ENCODE measurements at regions not wholly inside any gene's neighbourhood (a gene's known extent, or its start where the extent isn't known, plus 50 kb on each side); places are given as distances from the start of the nearest gene placed in this dataset.

GRCh38 chr13:79267560-79267959, 138.5 kb downstream of the RBM26 start:
- no peak for FAIRE-seq

DNA sequence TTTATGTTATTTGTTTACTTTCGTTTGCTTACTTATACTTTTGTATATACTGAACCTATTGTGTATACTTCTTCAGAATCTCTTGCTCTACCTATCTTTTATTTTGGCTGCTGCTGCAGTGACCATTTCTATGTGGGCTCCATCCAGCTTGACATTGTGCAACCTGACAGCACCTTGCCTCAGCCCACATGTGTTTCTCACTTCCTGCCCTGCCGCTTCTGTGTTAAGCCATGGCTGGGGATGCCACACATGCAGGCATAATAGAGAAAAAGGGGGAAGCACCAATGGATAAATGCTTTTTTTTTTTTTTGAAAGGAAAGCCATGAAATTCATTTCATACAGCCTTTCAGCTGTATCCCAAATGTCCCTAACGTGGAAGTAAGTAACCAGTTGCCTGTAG, 147.6 kb downstream of the RBM26 start:
- no peak for FAIRE-seq

DNA sequence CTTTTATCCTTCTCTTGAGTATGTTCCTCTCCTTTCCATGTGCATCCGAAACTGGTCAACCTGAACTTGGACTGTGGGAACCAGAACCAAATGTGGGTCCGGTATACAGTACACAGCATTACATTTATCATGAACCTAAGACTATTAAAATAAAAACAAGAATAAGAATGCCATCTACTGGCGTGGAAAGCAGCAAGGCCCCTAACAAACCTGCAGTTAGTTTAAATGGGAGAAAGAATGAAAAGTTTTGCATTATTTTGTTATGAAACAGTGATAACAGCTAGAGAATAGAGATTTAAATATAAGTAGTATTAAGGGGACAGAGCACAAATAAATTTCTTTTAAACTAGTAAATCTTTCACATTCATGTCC, 159.5 kb downstream of the RBM26 start:
- FAIRE-seq: no peak

DNA sequence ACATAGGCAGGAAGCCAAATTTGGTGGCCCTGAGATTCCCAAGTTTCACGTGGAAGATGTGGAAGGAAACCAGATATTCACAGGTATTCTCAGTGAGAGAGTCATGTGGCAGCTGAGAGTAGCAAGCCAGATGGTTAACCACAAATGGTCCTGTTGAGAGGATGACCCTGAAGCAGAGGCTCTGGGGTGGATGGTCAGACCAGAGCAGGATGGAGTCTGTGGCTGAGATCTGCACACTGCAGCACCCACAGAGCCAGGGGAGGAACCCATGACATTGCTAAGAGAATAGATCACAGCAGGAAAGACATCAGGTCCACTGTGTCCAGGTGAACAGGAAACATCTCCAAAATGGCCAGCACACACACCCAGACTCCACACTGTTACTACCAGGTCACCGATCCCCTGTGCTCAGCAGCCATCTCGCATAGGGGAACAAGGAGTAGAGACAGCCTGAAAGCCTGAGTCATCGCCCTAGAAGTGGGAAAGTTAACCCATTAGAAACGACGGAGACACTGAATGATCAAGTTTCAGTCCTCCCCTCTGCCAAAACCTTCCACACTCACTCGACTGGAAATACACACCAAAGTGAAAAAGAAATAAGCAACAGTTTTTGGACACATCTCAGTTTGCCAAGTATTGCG, 160.0 kb downstream of the RBM26 start:
- no peak for FAIRE-seq

GRCh38 chr13:79241697-79242096, 164.4 kb downstream of the RBM26 start:
- FAIRE-seq: no peak

- no peak for FAIRE-seq
Observed at GRCh38 chr13:79237981-79238380, 168.1 kb downstream of the RBM26 start.

DNA sequence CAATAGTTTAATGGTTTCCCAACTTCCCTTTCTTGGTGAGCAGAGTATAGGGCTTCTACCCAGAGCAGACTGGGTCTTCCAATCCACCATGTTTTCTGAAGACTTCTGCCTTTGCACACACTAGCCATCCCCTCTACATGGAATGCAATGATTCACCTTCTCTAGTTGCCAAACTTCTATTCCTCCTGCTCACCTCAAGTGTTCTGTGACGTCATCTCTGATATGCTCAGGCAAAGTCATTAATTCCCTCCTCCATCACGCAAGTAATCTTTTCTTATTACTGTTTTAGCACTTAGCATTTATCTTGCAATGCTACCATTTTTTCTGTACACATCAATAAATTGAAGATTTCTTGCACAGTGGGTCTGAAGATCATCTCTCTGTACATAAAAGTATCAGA, 174.2 kb downstream of the RBM26 start:
- no peak for FAIRE-seq

DNA sequence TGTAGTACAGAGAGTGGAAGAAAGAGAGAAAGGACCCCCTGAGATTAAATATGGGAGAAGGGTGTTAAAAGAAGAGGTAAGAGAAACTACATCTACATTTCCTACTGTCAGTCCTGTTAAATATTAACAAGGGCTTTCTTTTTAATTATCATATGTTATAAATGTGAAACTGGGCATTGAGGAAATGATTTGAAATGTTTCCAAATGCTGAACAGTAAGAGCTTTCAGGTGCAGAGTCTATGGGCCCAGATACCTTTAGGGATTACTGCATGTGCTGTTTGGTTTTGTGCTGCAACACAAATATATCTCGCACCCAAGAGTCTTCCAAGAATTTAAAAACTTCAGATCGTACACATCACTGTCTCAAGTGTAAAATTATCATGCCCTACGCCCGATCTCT, 176.3 kb downstream of the RBM26 start:
- no peak for FAIRE-seq

- no peak for FAIRE-seq
Observed at GRCh38 chr13:79228972-79229371, 177.1 kb downstream of the RBM26 start.

GRCh38 chr13:79227418-79227817, 178.6 kb downstream of the RBM26 start:
- no peak for FAIRE-seq

DNA sequence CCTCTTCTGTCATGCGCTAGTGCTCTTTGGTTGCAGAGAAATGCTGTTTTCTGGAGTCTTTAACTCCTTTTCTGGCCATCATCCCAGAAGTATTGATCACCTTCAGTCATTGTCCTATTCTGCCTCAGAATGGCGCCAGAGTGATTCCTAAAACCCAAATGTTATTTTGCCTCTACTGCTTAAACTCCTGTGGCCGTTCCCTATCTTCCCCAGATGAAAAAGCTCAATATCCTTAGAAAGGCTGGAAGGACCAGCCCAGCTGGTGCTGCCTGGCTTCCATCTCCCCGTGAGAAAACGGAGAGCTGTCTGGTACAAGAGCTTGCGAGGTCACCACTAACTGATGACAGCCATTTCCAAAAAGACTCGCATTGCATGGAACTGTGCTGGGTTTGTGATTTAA, 179.1 kb downstream of the RBM26 start:
- no peak for FAIRE-seq

DNA sequence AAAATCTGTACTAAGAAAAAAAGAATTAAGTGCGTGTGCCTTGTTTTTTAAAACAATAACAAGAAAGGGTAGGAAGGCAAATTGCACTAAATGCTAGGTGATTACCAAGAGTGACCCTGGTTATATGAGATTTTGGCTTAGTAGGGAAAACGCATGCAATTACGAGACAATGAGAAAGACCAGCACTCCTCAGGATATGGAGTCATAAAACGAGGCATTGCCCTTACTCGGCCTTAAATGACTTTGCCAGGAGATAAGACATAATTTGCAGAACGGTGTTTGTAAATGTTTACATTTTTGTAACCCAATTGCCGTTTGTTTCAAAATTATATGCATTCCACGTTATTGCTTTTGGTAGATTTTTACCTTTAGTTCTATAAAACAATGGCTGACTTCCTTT, 179.8 kb downstream of the RBM26 start:
- no peak for FAIRE-seq

GRCh38 chr13:79225487-79226232, 180.4 kb downstream of the RBM26 start:
- no peak for FAIRE-seq

DNA sequence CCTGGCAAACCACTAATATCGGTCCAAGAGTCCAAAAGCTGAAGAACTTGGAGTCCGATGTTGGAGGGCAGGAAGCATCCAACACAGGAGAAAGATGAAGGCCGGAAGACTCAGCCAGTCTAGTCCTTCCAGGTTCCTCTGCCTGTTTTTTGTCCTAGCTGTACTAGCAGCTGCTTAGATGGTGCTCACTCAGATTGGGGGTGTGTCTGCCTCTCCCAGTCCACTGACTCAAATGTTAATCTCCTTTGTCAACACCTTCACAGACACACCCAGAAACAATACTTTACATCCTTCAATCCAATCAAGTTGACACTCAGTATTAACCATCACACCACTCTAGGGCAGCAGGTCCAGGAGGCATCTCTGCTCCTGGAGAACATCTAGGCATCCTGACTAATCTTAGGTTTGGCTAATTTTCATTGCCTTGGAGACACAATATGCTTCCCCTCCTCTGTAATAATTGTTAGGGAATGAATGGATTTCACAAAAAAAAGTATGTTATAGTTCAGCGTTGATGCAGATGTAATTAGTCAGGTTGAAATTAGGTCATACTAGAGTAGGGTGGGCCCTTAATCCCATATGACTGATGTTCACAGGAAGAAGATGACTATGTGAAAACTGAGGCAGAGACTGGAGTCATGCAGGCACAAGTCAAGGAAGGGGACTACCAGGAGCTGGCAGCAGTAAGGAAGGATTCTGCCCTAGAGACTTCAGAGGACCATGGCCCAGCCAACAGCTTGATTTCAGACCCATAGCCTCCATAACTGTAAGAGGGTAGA, 183.4 kb downstream of the RBM26 start:
- FAIRE-seq: no peak

- no peak for FAIRE-seq
Observed at GRCh38 chr13:79212064-79212619, 193.9 kb downstream of the RBM26 start.

DNA sequence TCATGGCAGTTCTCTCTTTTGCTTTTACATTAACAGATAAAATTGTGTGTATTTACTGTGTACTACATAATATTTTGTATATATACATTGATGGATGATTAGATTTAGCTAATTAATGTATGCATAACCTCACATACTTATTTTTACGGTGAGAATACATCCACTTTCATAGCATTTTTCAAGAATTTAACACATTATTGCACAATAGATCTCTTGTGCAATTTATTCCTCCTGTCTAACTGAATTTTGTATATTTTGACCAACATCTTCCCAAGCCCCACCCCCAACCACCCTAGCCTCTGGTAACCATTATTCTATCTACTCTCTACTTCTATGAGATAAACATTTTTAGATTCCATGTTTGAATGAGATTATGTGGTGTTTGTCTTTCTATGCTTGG, 194.7 kb downstream of the RBM26 start:
- no peak for FAIRE-seq

DNA sequence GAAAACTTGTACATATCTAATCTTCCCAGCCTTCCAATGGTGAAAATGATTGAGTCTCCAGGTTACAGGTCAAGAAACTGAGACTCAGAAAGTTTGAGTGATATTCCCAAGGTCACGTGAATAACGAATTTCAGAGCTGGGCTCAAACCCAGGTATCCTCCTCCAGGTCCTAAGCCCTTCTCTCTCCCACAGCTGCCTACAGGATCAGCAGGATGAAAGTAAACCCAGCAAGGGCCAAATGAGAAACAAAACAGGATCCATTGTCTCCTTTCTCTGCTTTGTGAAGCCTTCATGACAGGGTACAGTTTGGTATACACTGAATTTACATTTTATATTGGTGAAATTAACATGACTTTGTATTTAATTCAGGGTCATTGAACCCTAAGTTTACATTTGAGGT, 208.1 kb downstream of the RBM26 start:
- no peak for FAIRE-seq

DNA sequence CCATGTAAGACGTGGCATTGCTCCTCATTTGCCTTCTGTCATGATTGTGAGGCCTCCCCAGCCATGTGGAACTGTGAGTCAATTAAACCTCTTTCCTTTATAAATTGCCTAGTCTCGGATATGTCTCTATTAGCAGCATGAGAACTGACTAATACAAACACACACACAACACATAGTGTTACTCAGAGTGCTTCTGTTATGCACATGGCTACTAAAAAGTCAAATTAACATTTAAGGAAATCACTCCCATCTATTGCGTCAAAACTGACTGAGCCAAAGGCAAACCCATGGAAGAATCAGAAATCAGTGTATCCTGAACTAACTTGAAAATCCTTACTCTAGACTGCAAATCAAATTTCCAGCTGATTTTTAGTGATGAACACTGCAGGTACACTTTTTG, 209.2 kb downstream of the RBM26 start:
- no peak for FAIRE-seq

GRCh38 chr13:79196366-79196765, 209.7 kb downstream of the RBM26 start:
- no peak for FAIRE-seq

DNA sequence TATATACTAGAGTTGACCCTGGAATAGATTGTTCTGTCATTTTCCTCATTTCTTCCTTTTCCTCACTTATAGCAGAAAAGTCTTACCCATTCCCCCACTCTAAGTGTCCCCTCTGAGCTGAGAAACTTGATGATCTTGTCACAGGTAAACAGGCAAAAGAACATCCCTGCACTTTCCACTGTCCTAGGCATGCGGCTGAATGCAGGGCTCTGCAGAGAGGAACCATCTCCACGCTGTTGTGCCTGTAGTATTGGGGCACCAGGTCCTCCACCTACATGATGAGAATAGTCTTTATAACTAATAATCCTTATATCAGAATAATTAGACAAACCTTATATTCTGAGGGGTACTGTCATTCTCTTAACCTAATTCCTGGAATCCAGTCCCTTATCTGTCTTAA, 211.3 kb downstream of the RBM26 start:
- FAIRE-seq: no peak

GRCh38 chr13:79194272-79194671, 211.8 kb downstream of the RBM26 start:
- FAIRE-seq: no peak

- FAIRE-seq: no peak
Observed at GRCh38 chr13:79191501-79191900, 214.6 kb downstream of the RBM26 start.

GRCh38 chr13:79190932-79191331, 215.1 kb downstream of the RBM26 start:
- FAIRE-seq: no peak
